ENCODE measurements at regions not wholly inside any gene's neighbourhood (a gene's known extent, or its start where the extent isn't known, plus 50 kb on each side); places are given as distances from the start of the nearest gene placed in this dataset.

DNA sequence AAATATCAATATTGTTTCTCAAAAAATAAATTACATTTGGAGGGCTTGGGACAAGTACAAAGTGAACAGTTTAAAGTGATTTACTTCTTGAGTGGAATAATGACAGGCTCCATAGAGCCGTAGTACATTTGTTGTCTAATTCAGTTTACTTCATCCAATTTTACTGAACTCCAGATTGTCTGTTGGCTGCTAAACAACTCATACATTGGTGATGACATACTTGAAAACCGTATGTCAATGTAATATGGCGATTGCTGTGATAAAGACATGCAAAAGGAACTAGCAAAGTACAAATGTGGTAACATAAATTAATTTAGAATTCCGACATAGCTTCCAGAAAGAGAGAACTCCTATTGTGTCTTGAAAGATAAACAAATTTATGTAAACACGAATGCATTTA lies 1197.5 kb upstream of the CDH18 start:
- H3K27me3 ChIP-seq (ENCODE audit: low read depth, low read length): no peaks in the 10 kb centered on the region
- no peak overlapping the region for H3K27ac ChIP-seq (ENCODE audit: low read length)
- H3K4me2 ChIP-seq (ENCODE audit: low read length): no peak overlapping the region
- no peaks in the 10 kb centered on the region for H3K36me3 ChIP-seq (replicated peaks; ENCODE audit: low read depth, low read length)
- no peaks in the 10 kb centered on the region for H3K4me1 ChIP-seq (ENCODE audit: low read length)
- H3K79me2 ChIP-seq (ENCODE audit: low read length): no peaks in the 10 kb centered on the region
- H4K20me1 ChIP-seq (ENCODE audit: insufficient read depth, low read length): no peaks in the 10 kb centered on the region
- no peak overlapping the region for H3K9ac ChIP-seq (ENCODE audit: low read length)
- H2AFZ ChIP-seq (ENCODE audit: low read depth, low read length): no peak overlapping the region
- TF ChIP-seq, protein P1, sequence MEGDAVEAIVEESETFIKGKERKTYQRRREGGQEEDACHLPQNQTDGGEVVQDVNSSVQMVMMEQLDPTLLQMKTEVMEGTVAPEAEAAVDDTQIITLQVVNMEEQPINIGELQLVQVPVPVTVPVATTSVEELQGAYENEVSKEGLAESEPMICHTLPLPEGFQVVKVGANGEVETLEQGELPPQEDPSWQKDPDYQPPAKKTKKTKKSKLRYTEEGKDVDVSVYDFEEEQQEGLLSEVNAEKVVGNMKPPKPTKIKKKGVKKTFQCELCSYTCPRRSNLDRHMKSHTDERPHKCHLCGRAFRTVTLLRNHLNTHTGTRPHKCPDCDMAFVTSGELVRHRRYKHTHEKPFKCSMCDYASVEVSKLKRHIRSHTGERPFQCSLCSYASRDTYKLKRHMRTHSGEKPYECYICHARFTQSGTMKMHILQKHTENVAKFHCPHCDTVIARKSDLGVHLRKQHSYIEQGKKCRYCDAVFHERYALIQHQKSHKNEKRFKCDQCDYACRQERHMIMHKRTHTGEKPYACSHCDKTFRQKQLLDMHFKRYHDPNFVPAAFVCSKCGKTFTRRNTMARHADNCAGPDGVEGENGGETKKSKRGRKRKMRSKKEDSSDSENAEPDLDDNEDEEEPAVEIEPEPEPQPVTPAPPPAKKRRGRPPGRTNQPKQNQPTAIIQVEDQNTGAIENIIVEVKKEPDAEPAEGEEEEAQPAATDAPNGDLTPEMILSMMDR (IDR thresholded peaks at IDR 0.05; ENCODE audit: low read depth, low read length): no peak
- no peak for TF ChIP-seq EZH2phosphoT487 (IDR thresholded peaks at IDR 0.05; ENCODE audit: low read depth)
- H3K9me3 ChIP-seq (ENCODE audit: insufficient read depth, low read length): no peaks in the 10 kb centered on the region
- no peak overlapping the region for H3K4me3 ChIP-seq (ENCODE audit: low read length)

DNA sequence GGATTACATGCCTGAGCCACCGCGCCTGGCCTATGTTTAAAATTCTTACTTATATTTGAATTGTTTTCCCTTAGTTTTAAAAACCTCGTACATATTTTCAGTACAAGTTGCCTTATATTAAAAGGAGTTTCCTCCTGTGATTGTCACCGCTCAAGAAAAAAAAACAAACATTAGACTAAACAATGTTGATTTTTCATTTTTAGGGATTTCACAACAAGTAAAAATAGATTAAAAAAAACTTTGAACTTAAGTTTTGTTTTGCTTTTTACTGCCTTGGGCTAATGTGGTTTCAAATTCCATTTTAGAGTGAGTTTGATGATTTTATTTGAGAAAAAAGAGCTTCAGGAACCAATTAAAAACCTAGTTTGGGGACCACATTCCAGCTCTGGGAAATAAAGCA lies 1196.6 kb upstream of the CDH18 start:
- no peak overlapping the region for H3K27ac ChIP-seq (ENCODE audit: low read length)
- H3K9ac ChIP-seq (ENCODE audit: low read length): no peak overlapping the region
- no peaks in the 10 kb centered on the region for H3K36me3 ChIP-seq (replicated peaks; ENCODE audit: low read depth, low read length)
- no peak overlapping the region for H2AFZ ChIP-seq (ENCODE audit: low read depth, low read length)
- H3K27me3 ChIP-seq (ENCODE audit: low read depth, low read length): no peaks in the 10 kb centered on the region
- H3K79me2 ChIP-seq (ENCODE audit: low read length): no peaks in the 10 kb centered on the region
- no peak overlapping the region for H3K4me3 ChIP-seq (ENCODE audit: low read length)
- H3K4me1 ChIP-seq (ENCODE audit: low read length): no peaks in the 10 kb centered on the region
- H3K4me2 ChIP-seq (ENCODE audit: low read length): no peak overlapping the region
- no peaks in the 10 kb centered on the region for H4K20me1 ChIP-seq (ENCODE audit: insufficient read depth, low read length)
- no peaks in the 10 kb centered on the region for H3K9me3 ChIP-seq (ENCODE audit: insufficient read depth, low read length)
- TF ChIP-seq, protein P1 (IDR thresholded peaks at IDR 0.05; ENCODE audit: low read depth, low read length): no peak
- no peak for TF ChIP-seq EZH2phosphoT487 (IDR thresholded peaks at IDR 0.05; ENCODE audit: low read depth)

DNA sequence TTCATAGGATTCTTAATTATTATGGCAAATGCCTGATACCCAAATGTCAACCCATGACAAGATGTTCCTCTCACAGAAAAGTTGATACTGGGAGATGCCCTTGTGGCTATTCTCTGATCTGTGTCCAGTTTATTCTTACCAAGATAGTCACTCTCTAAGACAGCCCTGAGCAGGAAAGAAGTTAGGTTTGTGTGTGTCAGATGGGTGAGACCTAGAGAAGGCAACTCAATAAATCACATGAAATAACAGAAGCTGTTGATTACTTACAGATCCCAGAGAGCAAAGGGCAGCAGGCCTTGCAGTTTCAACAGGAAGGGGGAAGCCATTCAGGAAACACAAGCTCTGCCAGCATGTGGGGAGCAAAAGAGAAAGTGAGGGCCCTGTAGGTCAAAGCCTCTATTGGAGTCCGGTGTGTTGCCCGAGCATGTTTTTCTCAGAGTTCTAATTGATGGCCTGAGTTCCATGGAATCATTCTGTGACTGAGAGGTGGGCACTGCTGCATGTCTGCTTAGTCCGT lies 1193.7 kb upstream of the CDH18 start:
- no peak overlapping the region for H2AFZ ChIP-seq (ENCODE audit: low read depth, low read length)
- H3K27ac ChIP-seq (ENCODE audit: low read length): no peak overlapping the region
- H3K4me1 ChIP-seq (ENCODE audit: low read length): no peaks in the 10 kb centered on the region
- no peaks in the 10 kb centered on the region for H3K27me3 ChIP-seq (ENCODE audit: low read depth, low read length)
- H3K4me2 ChIP-seq (ENCODE audit: low read length): no peak overlapping the region
- TF ChIP-seq, protein P1 (IDR thresholded peaks at IDR 0.05; ENCODE audit: low read depth, low read length): no peak
- no peak for TF ChIP-seq EZH2phosphoT487 (IDR thresholded peaks at IDR 0.05; ENCODE audit: low read depth)
- no peaks in the 10 kb centered on the region for H4K20me1 ChIP-seq (ENCODE audit: insufficient read depth, low read length)
- no peak overlapping the region for H3K9ac ChIP-seq (ENCODE audit: low read length)
- no peaks in the 10 kb centered on the region for H3K9me3 ChIP-seq (ENCODE audit: insufficient read depth, low read length)
- H3K79me2 ChIP-seq (ENCODE audit: low read length): no peaks in the 10 kb centered on the region
- no peak overlapping the region for H3K4me3 ChIP-seq (ENCODE audit: low read length)
- H3K36me3 ChIP-seq (replicated peaks; ENCODE audit: low read depth, low read length): no peaks in the 10 kb centered on the region

DNA sequence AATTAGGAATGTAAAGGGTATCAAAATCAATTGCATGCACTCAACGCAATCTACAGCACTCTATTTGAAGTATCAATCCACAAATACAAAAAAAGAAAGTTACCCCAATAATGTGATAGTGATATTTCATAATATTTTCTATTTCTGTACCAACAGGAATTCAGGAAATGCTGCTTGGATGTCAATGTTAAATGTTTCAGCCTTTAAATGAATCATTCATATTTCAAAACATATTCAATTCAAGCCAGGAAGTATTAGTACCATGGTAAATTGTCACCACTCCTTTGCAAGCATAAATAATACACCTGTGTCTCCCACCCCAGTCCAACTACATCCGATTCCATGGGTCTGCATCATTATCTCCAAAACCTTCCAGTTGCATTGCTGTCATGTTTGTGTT lies 1185.5 kb upstream of the CDH18 start:
- Histone ChIP-seq H3K27me3 (ENCODE audit: low read depth, low read length) (no peaks in the 10 kb centered on the region), H3K4me3 (ENCODE audit: low read length) (no peak overlapping the region), H4K20me1 (ENCODE audit: insufficient read depth, low read length) (no peaks in the 10 kb centered on the region), H3K79me2 (ENCODE audit: low read length) (no peaks in the 10 kb centered on the region), H3K4me1 (ENCODE audit: low read length) (no peaks in the 10 kb centered on the region), H3K36me3 (replicated peaks; ENCODE audit: low read depth, low read length) (no peaks in the 10 kb centered on the region), H3K4me2 (ENCODE audit: low read length) (no peak overlapping the region), H2AFZ (ENCODE audit: low read depth, low read length) (no peak overlapping the region), H3K9me3 (ENCODE audit: insufficient read depth, low read length) (no peaks in the 10 kb centered on the region), H3K27ac (ENCODE audit: low read length) (no peak overlapping the region), H3K9ac (ENCODE audit: low read length) (no peak overlapping the region)
- TF ChIP-seq EZH2phosphoT487 (IDR thresholded peaks at IDR 0.05; ENCODE audit: low read depth): no peak
- TF ChIP-seq, protein P1 (IDR thresholded peaks at IDR 0.05; ENCODE audit: low read depth, low read length): no peak
